OCI-LY3 (cell line): ENCODE measurements at regions not wholly inside any gene's neighbourhood (a gene's known extent, or its start where the extent isn't known, plus 50 kb on each side); places are given as distances from the start of the nearest gene placed in this dataset.

Source experiments
- H2AFZ ChIP-seq: fragments of 200-600, 300-600 bp; shearing (Covaris generic); 2 replicates; pipeline ENCODE4 v1.6.0; 2014; ENCODE audit warnings: antibody characterized with exemption, low read depth, low read length
- H3K27ac ChIP-seq: fragments of 200-600, 300-600 bp; sonication (generic); 2 replicates; pipeline ENCODE4 v1.5.1; 2014; ENCODE audit warnings: mild to moderate bottlenecking, low read length, moderate library complexity, mixed read lengths
- H3K27me3 ChIP-seq: fragments of 200-600, 300-600 bp; sonication (generic); 2 replicates; pipeline ENCODE4 v1.6.1; 2014; ENCODE audit warnings: low read depth, low read length, mixed read lengths
- H3K36me3 ChIP-seq: fragments of 200-600, 300-600 bp; sonication (generic); replicated peaks from 2 replicates; pipeline ENCODE3; 2014; ENCODE audit warnings: low read depth, low read length, mixed read lengths
- H3K4me1 ChIP-seq: fragments of 300-600, 200-600 bp; sonication (generic); 2 replicates; pipeline ENCODE4 v1.6.1; 2014; ENCODE audit warnings: low read length, mixed read lengths
- H3K4me2 ChIP-seq: fragments of 200-600, 300-600 bp; sonication (generic); 2 replicates; pipeline ENCODE4 v1.6.1; 2014; ENCODE audit warnings: low read length, mixed read lengths
- H3K4me3 ChIP-seq: fragments of 300-600, 200-600 bp; sonication (generic); 2 replicates; pipeline ENCODE4 v1.5.1; 2014; ENCODE audit warnings: antibody characterized with exemption, mild to moderate bottlenecking, low read length, moderate library complexity
- H3K79me2 ChIP-seq: fragments of 300-600, 200-600 bp; shearing (Covaris generic); 2 replicates; pipeline ENCODE4 v1.6.1; 2014; ENCODE audit warnings: mild to moderate bottlenecking, low read length, mixed read lengths
- H3K9ac ChIP-seq: fragments of 300-600, 200-600 bp; shearing (Covaris generic); 2 replicates; pipeline ENCODE4 v1.6.0; 2014; ENCODE audit warnings: mild to moderate bottlenecking, low read length, moderate library complexity
- H3K9me3 ChIP-seq: fragments of 200-600, 300-600 bp; shearing (Covaris generic); 2 replicates; pipeline ENCODE4 v1.6.1; 2014; ENCODE audit warnings: low read length, mixed read lengths; ENCODE audit not compliant: insufficient read depth
- H4K20me1 ChIP-seq: fragments of 200-600, 300-600 bp; sonication (generic); 2 replicates; pipeline ENCODE4 v1.6.1; 2016; ENCODE audit warnings: low read length, mixed read lengths; ENCODE audit not compliant: insufficient read depth
- EZH2phosphoT487 ChIP-seq: fragments of 200-600 bp; shearing (Covaris generic); IDR thresholded peaks from 2 replicates; pipeline ENCODE4 v1.6.1; 2018; ENCODE audit warnings: antibody characterized with exemption, mixed run types, low read depth
- TF ChIP-seq, protein P1 (sequence below): fragments of 200-600, 300-600 bp; sonication (generic); IDR thresholded peaks from 2 replicates; pipeline ENCODE4 v1.5.1; 2014; ENCODE audit warnings: antibody characterized with exemption, low read length, low read depth

DNA sequence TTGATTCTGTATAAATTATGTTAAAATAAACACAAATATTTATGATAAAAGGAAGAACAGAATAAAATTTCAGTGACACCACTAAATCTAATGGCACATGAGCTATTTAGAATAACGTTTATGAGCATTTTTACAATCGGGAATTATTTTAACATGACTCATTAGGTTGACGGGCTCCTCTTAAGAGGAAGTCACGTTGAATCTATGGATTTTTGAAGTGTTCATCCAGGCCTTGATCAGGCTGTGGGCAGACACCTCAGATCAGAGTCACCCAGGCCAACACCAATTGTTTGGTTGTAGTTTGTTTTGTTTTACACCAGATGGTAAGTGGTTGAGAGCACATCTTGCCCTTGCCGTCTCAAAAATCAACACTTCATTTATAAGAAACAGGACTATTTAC lies 257.8 kb downstream of the FOXO1 start:
- Histone ChIP-seq H3K4me1 (no peaks in the 10 kb centered on the region), H3K4me3 (no peak overlapping the region), H3K79me2 (no peaks in the 10 kb centered on the region), H3K9ac (no peak overlapping the region), H3K27me3 (no peaks in the 10 kb centered on the region), H3K36me3 (no peaks in the 10 kb centered on the region), H2AFZ (no peak overlapping the region), H3K9me3 (no peaks in the 10 kb centered on the region), H4K20me1 (no peaks in the 10 kb centered on the region), H3K4me2 (no peak overlapping the region), H3K27ac (no peak overlapping the region)
- TF ChIP-seq, protein P1, sequence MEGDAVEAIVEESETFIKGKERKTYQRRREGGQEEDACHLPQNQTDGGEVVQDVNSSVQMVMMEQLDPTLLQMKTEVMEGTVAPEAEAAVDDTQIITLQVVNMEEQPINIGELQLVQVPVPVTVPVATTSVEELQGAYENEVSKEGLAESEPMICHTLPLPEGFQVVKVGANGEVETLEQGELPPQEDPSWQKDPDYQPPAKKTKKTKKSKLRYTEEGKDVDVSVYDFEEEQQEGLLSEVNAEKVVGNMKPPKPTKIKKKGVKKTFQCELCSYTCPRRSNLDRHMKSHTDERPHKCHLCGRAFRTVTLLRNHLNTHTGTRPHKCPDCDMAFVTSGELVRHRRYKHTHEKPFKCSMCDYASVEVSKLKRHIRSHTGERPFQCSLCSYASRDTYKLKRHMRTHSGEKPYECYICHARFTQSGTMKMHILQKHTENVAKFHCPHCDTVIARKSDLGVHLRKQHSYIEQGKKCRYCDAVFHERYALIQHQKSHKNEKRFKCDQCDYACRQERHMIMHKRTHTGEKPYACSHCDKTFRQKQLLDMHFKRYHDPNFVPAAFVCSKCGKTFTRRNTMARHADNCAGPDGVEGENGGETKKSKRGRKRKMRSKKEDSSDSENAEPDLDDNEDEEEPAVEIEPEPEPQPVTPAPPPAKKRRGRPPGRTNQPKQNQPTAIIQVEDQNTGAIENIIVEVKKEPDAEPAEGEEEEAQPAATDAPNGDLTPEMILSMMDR = no peak
- no peak for TF ChIP-seq EZH2phosphoT487

DNA sequence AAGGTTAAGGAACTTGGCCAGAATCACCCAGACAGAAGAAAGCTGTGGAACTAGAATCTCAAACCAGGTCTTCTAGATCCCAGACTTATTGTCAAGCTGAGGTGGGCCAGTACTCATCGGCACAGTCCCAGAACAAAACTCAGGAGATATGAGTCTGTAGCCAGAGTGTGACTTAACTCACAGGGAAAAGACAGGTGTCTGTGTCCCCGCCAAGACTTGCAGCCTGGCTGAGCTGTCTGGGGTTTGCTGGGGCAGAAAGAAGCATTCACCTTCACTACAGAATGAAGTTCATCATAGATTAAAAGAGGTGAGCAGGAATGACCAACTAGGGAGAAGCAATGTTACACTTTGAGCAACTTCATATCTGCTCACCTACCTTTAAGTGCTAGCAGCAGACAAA lies 257.2 kb downstream of the FOXO1 start:
- H3K27ac ChIP-seq = no peak overlapping the region
- no peak overlapping the region for H3K4me3 ChIP-seq
- no peaks in the 10 kb centered on the region for H3K27me3 ChIP-seq
- no peak overlapping the region for H3K4me2 ChIP-seq
- H3K9ac ChIP-seq = no peak overlapping the region
- H3K4me1 ChIP-seq = no peaks in the 10 kb centered on the region
- H3K79me2 ChIP-seq = no peaks in the 10 kb centered on the region
- H4K20me1 ChIP-seq = no peaks in the 10 kb centered on the region
- no peak overlapping the region for H2AFZ ChIP-seq
- no peaks in the 10 kb centered on the region for H3K9me3 ChIP-seq
- no peaks in the 10 kb centered on the region for H3K36me3 ChIP-seq
- TF ChIP-seq, protein P1 = no peak
- no peak for TF ChIP-seq EZH2phosphoT487

DNA sequence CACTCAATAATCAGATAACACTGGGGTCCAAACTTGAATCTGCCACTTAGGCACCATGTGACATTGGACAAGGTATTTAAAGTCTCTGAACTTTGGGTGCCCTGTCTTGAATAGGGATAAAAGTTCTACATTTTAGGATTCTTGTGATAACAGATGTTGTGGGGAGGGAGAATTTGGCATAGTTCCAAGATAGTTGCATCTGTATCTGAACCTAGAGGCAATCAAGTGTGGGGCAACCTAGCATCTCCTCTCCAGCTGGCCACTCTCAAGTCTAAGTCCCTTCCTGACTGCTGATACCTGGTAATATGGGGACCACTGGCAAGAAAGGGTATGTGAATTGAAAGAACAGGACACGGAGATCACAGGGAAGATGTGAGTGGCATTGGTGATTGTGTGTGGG lies 256.1 kb downstream of the FOXO1 start:
- Histone ChIP-seq H3K4me3 (no peak overlapping the region), H3K9me3 (no peaks in the 10 kb centered on the region), H3K27me3 (no peaks in the 10 kb centered on the region), H3K4me2 (no peak overlapping the region), H3K9ac (no peak overlapping the region), H3K79me2 (no peaks in the 10 kb centered on the region), H2AFZ (no peak overlapping the region), H4K20me1 (no peaks in the 10 kb centered on the region), H3K4me1 (no peaks in the 10 kb centered on the region), H3K36me3 (no peaks in the 10 kb centered on the region), H3K27ac (no peak overlapping the region)
- TF ChIP-seq EZH2phosphoT487 = no peak
- TF ChIP-seq, protein P1 = no peak

DNA sequence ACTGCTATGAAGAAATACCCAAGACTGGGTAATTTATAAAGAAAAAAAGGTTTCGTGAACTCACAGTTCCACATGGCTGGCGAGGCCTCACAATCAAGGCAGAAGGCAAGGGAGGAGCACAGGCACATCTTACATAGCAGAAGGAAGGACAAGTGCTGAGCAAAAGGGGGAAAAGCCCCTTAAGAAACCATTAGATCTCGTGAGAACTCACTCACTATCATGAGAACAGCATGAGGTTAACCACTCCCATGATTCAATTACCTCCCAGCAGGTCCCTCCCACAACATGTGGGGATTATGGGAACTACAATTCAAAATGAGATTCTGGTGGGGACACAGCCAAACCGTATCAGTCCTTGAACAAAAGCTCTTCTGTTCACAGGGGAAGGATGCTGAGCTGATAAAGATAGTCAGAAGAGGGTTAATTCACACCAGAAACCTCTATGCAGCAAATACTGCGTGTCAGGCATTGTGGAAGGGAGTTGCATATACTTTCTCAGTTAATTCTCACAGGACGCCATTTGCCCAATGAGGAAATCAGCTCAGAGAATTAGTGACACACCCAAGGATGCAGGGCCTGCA lies 246.2 kb downstream of the FOXO1 start:
- Histone ChIP-seq H3K4me3 (no peak overlapping the region), H3K79me2 (no peaks in the 10 kb centered on the region), H3K4me2 (no peak overlapping the region), H3K36me3 (no peaks in the 10 kb centered on the region), H3K4me1 (peaks cover 36% of the 10 kb centered on the region), H3K9me3 (no peaks in the 10 kb centered on the region; the same call in 1 of the 2 replicates), H3K9ac (no peak overlapping the region), H2AFZ (no peak overlapping the region), H4K20me1 (peaks cover 3% of the 10 kb centered on the region; the same call in 1 of the 2 replicates), H3K27ac (no peak overlapping the region), H3K27me3 (0 out of 2 replicates have a peak, but pooled peaks cover 3% of the 10 kb centered on the region)
- TF ChIP-seq, protein P1 = no peak
- no peak for TF ChIP-seq EZH2phosphoT487
